HL-60 (cell line): ENCODE measurements at regions not wholly inside any gene's neighbourhood (a gene's known extent, or its start where the extent isn't known, plus 50 kb on each side); places are given as distances from the start of the nearest gene placed in this dataset.

ENCODE experiments used
- DNase-seq, 2 experiments: peaks; one replicate each; pipeline ENCODE4 v3.0.0-alpha.2; 2010 to 2020; ENCODE audit warnings: low read depth in 1 of 2, low spot score in 1 of 2
- H3K27ac ChIP-seq: fragments of 250-450 bp; sonication (Bioruptor Pico); replicated peaks from 2 replicates; pipeline ENCODE4 v1.5.1; 2020; ENCODE audit warnings: mild to moderate bottlenecking, moderate library complexity
- H3K27me3 ChIP-seq: fragments of 250-450 bp; sonication (Bioruptor Pico); 2 replicates; pipeline ENCODE4 v1.5.1; 2021; ENCODE audit warnings: mild to moderate bottlenecking, moderate library complexity; ENCODE audit not compliant: insufficient read depth, poor library complexity, severe bottlenecking
- H3K4me3 ChIP-seq: replicated peaks from 2 replicates; pipeline ENCODE4 v1.5.1; 2011; ENCODE audit warnings: mild to moderate bottlenecking, control low read depth, low read length; ENCODE audit not compliant: insufficient read depth
- GABPA ChIP-seq: IDR thresholded peaks from 2 replicates; pipeline ENCODE4 v1.6.1; 2012; ENCODE audit warnings: low read depth
- POLR2AphosphoS5 ChIP-seq: IDR thresholded peaks from 2 replicates; pipeline ENCODE4 v1.6.1; 2012; ENCODE audit warnings: low read depth
- SPI1 ChIP-seq: IDR thresholded peaks from 2 replicates; pipeline ENCODE4 v1.6.1; 2012; ENCODE audit warnings: low read depth, mild to moderate bottlenecking, borderline replicate concordance
- TF ChIP-seq, protein P1 (sequence below): IDR thresholded peaks from one replicate; pipeline ENCODE4 v1.5.1; 2011; ENCODE audit warnings: low read length, control low read depth, inconsistent platforms; ENCODE audit not compliant: insufficient read depth
- TF ChIP-seq, protein P2 (sequence below): IDR thresholded peaks from 2 replicates; pipeline ENCODE4 v1.6.1; 2012; ENCODE audit warnings: low read depth; ENCODE audit not compliant: insufficient replicate concordance

DNA sequence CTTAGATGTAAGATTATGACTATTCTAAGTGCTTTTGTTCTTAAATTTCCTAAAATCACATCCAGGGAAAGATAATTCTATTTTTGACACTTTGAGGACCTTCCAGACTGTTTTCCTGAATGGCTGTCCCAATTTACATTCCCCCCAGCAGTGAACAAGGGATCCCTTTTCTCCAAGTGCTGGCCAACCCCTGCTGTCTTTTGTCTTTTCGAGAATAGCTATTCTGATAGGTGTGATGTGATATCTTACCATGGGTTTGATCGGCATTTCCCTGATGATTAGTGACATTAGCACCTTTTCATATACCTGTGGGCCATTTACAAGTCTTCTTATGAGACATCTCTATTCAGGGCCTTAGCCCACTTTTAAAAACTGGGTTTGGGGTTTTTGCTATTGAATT, 526.7 kb upstream of the FZD8 start:
- H3K27ac ChIP-seq = no peak overlapping the region
- no peaks in the 10 kb centered on the region for H3K27me3 ChIP-seq
- no peak for DNase-seq
- TF ChIP-seq, protein P1, sequence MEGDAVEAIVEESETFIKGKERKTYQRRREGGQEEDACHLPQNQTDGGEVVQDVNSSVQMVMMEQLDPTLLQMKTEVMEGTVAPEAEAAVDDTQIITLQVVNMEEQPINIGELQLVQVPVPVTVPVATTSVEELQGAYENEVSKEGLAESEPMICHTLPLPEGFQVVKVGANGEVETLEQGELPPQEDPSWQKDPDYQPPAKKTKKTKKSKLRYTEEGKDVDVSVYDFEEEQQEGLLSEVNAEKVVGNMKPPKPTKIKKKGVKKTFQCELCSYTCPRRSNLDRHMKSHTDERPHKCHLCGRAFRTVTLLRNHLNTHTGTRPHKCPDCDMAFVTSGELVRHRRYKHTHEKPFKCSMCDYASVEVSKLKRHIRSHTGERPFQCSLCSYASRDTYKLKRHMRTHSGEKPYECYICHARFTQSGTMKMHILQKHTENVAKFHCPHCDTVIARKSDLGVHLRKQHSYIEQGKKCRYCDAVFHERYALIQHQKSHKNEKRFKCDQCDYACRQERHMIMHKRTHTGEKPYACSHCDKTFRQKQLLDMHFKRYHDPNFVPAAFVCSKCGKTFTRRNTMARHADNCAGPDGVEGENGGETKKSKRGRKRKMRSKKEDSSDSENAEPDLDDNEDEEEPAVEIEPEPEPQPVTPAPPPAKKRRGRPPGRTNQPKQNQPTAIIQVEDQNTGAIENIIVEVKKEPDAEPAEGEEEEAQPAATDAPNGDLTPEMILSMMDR = no peak
- no peak overlapping the region for H3K4me3 ChIP-seq

GRCh38 chr10:36164556-36165504, 522.7 kb upstream of the FZD8 start:
- DNase-seq = no peak
- TF ChIP-seq, protein P2, sequence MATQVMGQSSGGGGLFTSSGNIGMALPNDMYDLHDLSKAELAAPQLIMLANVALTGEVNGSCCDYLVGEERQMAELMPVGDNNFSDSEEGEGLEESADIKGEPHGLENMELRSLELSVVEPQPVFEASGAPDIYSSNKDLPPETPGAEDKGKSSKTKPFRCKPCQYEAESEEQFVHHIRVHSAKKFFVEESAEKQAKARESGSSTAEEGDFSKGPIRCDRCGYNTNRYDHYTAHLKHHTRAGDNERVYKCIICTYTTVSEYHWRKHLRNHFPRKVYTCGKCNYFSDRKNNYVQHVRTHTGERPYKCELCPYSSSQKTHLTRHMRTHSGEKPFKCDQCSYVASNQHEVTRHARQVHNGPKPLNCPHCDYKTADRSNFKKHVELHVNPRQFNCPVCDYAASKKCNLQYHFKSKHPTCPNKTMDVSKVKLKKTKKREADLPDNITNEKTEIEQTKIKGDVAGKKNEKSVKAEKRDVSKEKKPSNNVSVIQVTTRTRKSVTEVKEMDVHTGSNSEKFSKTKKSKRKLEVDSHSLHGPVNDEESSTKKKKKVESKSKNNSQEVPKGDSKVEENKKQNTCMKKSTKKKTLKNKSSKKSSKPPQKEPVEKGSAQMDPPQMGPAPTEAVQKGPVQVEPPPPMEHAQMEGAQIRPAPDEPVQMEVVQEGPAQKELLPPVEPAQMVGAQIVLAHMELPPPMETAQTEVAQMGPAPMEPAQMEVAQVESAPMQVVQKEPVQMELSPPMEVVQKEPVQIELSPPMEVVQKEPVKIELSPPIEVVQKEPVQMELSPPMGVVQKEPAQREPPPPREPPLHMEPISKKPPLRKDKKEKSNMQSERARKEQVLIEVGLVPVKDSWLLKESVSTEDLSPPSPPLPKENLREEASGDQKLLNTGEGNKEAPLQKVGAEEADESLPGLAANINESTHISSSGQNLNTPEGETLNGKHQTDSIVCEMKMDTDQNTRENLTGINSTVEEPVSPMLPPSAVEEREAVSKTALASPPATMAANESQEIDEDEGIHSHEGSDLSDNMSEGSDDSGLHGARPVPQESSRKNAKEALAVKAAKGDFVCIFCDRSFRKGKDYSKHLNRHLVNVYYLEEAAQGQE = no peak
- no peak for TF ChIP-seq POLR2AphosphoS5
- Histone ChIP-seq H3K4me3 (no peak overlapping the region), H3K27me3 (no peaks in the 10 kb centered on the region), H3K27ac (no peak overlapping the region)

- Histone ChIP-seq H3K27ac (no peak overlapping the region), H3K4me3 (no peak overlapping the region), H3K27me3 (no peaks in the 10 kb centered on the region)
- TF ChIP-seq GABPA (no peak), POLR2AphosphoS5 (no peak), SPI1 (no peak)
- TF ChIP-seq, protein P1 = no peak
- TF ChIP-seq, protein P2 = no peak
- no peak for DNase-seq
Measured at GRCh38 chr10:36163827-36164226, 521.7 kb upstream of the FZD8 start.

GRCh38 chr10:36157486-36157885, 515.4 kb upstream of the FZD8 start:
- Histone ChIP-seq H3K27me3 (no peaks in the 10 kb centered on the region), H3K27ac (no peak overlapping the region), H3K4me3 (no peak overlapping the region)
- TF ChIP-seq, protein P1 = no peak
- TF ChIP-seq, protein P2 = no peak
- TF ChIP-seq POLR2AphosphoS5 = no peak
- TF ChIP-seq GABPA = no peak
- DNase-seq = no peak
